Fibroblast of lung (primary cell): ENCODE measurements at regions not wholly inside any gene's neighbourhood (a gene's known extent, or its start where the extent isn't known, plus 50 kb on each side); places are given as distances from the start of the nearest gene placed in this dataset.

ENCODE experiments used
- EZH2 ChIP-seq: IDR thresholded peaks from 2 replicates; pipeline ENCODE4 v1.5.1; 2012; ENCODE audit warnings: low read length, control low read depth, mild to moderate bottlenecking; ENCODE audit errors: missing control alignments
- TF ChIP-seq, protein P1 (sequence below), 2 donors: IDR thresholded peaks in 1 of 2; conservative IDR thresholded peaks in 1 of 2; 1 replicate in 1 of 2; 2 replicates in 1 of 2; pipeline ENCODE4 v1.5.1; 2011 to 2012; ENCODE audit warnings: low read length in 2 of 2, control low read depth in 1 of 2, inconsistent platforms in 1 of 2, low read depth in 1 of 2, mild to moderate bottlenecking in 1 of 2

DNA sequence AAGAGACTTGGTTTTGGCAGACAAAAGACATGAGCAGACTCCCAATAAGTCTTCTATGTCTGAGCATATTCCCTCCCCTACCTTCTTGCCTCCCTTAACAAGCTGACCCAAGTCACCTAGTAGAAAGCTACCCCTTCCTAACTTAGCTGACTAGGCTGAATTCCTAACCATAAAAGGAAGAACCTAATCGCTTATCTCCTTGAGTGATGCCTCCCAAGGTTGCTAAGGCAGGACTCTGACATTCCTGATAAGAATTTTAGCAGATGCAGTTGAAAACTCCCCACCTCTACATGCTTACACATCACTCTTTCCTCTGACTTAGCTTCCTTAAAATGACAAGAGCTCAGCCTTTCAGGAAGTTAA is 704.7 kb upstream of the MBL2 start:
- TF ChIP-seq, protein P1, sequence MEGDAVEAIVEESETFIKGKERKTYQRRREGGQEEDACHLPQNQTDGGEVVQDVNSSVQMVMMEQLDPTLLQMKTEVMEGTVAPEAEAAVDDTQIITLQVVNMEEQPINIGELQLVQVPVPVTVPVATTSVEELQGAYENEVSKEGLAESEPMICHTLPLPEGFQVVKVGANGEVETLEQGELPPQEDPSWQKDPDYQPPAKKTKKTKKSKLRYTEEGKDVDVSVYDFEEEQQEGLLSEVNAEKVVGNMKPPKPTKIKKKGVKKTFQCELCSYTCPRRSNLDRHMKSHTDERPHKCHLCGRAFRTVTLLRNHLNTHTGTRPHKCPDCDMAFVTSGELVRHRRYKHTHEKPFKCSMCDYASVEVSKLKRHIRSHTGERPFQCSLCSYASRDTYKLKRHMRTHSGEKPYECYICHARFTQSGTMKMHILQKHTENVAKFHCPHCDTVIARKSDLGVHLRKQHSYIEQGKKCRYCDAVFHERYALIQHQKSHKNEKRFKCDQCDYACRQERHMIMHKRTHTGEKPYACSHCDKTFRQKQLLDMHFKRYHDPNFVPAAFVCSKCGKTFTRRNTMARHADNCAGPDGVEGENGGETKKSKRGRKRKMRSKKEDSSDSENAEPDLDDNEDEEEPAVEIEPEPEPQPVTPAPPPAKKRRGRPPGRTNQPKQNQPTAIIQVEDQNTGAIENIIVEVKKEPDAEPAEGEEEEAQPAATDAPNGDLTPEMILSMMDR (conservative IDR thresholded peaks at IDR 0.05 in 1 of 2, IDR thresholded peaks at IDR 0.05 in 1 of 2; ENCODE audit: low read depth in 1 of 2, low read length in 2 of 2), result no peak
- TF ChIP-seq EZH2, result no peak
